C4-2B (cell line): ENCODE measurements at regions not wholly inside any gene's neighbourhood (a gene's known extent, or its start where the extent isn't known, plus 50 kb on each side); places are given as distances from the start of the nearest gene placed in this dataset.

Experiments used
- CTCF ChIP-seq: fragments of 450-650 bp; conservative IDR thresholded peaks from 2 replicates; pipeline ENCODE4 v1.5.1; 2017; ENCODE audit warnings: mild to moderate bottlenecking
- ZFX ChIP-seq: fragments of 450-650 bp; IDR thresholded peaks from 2 replicates; pipeline ENCODE4 v1.6.1; 2017

GRCh38 chr14:46399049-46399448 is 252.5 kb downstream of the RPL10L start:
- TF ChIP-seq CTCF (no peak), ZFX (no peak)
